VCaP (cell line): ENCODE measurements at regions not wholly inside any gene's neighbourhood (a gene's known extent, or its start where the extent isn't known, plus 50 kb on each side); places are given as distances from the start of the nearest gene placed in this dataset.

ENCODE experiments used
- H3K27ac ChIP-seq: fragments of 450-650 bp; 2 replicates; pipeline ENCODE4 v1.5.1; 2017
- TF ChIP-seq, protein P1 (sequence below): fragments of 450-650 bp; conservative IDR thresholded peaks from 2 replicates; pipeline ENCODE4 v1.5.1; 2017; ENCODE audit warnings: mild to moderate bottlenecking, moderate library complexity

DNA sequence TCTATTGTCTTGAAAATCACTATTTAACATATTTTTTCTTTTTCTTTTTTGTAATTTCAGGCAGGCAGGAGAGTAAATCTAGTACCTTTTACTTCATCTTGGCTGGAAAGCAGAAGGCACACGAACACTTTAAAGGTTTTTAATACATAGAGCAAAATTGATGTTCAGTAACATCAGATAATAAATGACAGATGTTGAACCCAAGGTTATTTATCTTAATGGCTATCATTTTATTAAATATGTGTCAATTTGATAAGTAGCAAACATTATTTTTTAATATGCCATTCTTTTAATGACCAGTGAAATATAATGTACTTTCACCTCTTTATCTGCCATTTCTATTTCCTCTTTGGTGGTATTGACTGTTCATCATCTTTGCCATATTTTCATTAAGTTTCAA is 381.2 kb downstream of the ARHGEF28 start:
- no peak overlapping the region for H3K27ac ChIP-seq
- TF ChIP-seq, protein P1, sequence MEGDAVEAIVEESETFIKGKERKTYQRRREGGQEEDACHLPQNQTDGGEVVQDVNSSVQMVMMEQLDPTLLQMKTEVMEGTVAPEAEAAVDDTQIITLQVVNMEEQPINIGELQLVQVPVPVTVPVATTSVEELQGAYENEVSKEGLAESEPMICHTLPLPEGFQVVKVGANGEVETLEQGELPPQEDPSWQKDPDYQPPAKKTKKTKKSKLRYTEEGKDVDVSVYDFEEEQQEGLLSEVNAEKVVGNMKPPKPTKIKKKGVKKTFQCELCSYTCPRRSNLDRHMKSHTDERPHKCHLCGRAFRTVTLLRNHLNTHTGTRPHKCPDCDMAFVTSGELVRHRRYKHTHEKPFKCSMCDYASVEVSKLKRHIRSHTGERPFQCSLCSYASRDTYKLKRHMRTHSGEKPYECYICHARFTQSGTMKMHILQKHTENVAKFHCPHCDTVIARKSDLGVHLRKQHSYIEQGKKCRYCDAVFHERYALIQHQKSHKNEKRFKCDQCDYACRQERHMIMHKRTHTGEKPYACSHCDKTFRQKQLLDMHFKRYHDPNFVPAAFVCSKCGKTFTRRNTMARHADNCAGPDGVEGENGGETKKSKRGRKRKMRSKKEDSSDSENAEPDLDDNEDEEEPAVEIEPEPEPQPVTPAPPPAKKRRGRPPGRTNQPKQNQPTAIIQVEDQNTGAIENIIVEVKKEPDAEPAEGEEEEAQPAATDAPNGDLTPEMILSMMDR, result no peak

DNA sequence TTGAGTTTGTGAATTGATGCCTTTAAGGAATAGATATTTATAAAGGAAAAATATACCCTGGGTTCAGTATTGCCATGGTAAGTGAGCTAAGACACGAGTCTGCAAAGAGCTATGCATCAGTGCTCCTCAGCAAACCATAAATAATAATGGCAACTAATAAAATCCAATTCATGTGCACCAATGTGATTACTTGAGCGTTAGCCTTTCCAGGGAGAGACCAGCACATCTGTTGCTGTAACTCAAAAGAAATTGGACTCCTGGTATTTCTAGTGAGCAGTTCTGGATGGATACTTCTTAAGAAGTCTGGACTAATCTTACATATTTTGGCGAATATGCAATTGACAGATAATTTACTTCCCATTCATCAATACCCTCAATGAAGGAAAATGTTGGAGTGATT is 373.3 kb downstream of the ARHGEF28 start:
- TF ChIP-seq, protein P1, result no peak
- H3K27ac ChIP-seq, result peak overlapping the region; percentile 86

DNA sequence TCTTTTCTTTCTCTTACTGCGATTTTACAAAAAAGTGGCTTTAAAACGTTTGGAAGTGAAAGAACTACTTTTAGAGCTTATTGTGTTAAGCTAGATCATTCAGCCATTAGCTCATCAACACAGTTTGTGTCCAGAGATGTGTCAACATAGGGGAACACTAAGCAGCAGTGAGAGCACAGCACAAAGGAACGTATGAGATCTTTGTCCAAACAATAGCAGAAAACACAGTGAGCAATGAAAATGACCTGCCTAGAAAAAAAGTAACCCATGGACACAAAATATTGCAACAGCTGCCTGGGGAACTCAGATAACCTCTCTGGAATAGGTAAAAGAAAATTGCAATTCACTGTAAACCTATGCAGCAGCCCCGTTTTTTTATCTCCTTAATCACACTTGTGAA is 372.5 kb downstream of the ARHGEF28 start:
- TF ChIP-seq, protein P1, result no peak
- H3K27ac ChIP-seq, result peak overlapping the region; percentile 86

DNA sequence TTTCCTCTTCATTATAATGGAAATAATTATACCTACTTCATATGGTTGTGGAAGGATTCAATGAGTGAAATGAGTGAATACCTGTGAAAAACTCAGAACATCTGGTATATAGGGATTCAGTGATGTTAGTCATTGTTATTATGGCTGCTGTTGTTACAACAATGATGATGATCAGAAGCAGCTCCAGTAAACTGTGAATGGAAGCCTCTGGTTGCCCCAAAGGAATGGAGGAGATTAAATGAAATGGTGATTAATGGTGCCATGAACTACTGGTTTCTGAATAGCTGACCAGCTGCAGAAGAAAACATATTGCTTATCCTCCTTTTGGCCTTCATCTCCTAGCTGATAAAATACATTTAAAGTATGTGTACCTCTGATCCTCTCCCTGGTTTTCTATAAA is 372.0 kb downstream of the ARHGEF28 start:
- H3K27ac ChIP-seq, result peak overlapping the region; percentile 86
- TF ChIP-seq, protein P1, result no peak

DNA sequence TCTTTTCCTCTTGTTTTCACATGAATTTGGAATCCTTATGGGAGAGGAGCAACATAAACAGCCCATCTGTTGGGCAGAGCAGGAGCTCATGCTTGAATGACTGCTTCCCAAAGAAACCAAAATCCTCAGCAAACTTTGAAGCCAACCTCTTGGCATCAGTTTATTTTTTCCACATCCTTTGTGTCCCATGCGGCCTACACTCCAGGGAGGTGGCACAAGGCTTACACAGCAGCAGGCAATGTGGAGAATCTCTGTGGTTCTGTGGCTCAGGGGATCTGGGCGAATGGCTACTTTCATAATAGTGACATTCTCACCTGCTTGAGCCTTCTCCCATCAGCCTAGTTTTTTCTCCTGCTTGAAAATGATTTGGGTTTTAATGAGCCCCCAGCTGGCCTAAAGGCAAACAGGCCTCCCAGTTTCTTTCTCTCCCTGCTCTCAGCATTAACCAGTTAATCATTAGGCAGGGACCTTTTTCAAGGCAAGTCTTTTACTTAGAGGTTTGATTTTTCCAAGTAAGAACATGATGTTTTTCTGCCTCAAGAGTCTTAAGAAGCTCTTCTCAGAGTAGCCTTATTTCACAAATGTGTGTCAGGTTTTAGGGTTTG is 370.3 kb downstream of the ARHGEF28 start:
- TF ChIP-seq, protein P1, result no peak
- no peak overlapping the region; the same call in 1 of the 2 replicates for H3K27ac ChIP-seq

DNA sequence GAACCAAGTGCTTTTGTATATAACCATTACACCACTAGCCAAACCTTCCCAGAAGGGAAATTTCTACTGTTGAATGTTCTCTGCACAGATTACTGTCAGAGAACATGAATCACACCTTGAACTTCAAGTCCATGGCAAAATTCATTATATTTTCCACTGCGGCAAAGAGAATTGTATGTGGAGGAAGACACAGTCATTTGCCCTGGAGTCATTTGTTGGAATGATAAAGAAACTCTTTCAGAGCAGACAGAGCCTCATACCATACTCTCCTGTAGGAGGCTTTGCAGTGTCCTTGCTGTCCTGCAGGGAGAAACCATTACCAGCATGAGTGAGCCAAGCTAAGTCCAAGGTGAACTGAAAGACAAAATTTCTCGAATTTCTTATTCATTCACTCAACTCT is 369.0 kb downstream of the ARHGEF28 start:
- H3K27ac ChIP-seq, result no peak overlapping the region
- TF ChIP-seq, protein P1, result no peak
